HepG2 (cell line): ENCODE measurements at regions not wholly inside any gene's neighbourhood (a gene's known extent, or its start where the extent isn't known, plus 50 kb on each side); places are given as distances from the start of the nearest gene placed in this dataset.
"Not testable (repeated sequence)": the region's sequence is repeated elsewhere in the genome, so short reads cannot be mapped to it uniquely, and the experiment has no call there.

ENCODE experiments used
- ATAC-seq: fragments of 200-7000 bp; cut with Tn5 transposase; 3 replicates; pipeline ENCODE4 v1.9.1; 2020; ENCODE audit warnings: mild to moderate bottlenecking, moderate library complexity
- BruUV-seq: library from RNA; stranded (reverse); fragments of 400-500 nt; replicated peaks from 2 replicates; lab custom pipeline; 2021; lab: Mats Ljungman, UMichigan
- CTCF ChIA-PET: fragments of 300-600 bp; formaldehyde crosslinking; extraction: SDS; loops from one replicate; lab custom pipeline; 2021; ENCODE audit warnings: low total read pairs, inconsistent platforms, low intra/inter-chr PET ratio; lab: Yijun Ruan, JAX
- POLR2A ChIA-PET: fragments of 350-600 bp; sonication (Branson Sonifier 250); formaldehyde crosslinking; loops from one replicate; lab custom pipeline; 2020; ENCODE audit warnings: antibody characterized with exemption, inconsistent platforms; lab: Yijun Ruan, JAX
- DNase-seq: peaks from one replicate; pipeline ENCODE4 v3.0.0-alpha.2; 2015; ENCODE audit warnings: low spot score
- FAIRE-seq: peaks from 3 replicates; lab custom pipeline; 2011; peaks lifted over from hg19 to GRCh38; lab: Jason Lieb, UNC
- H2AFZ ChIP-seq: one replicate; pipeline ENCODE4 v1.6.1; 2011; ENCODE audit warnings: low read length, inconsistent platforms
- H3K27ac ChIP-seq: fragments of 300-600 bp; 3 replicates; pipeline ENCODE4 v1.8.0; 2011; ENCODE audit warnings: mixed run types, mild to moderate bottlenecking, mixed read lengths, low read length, inconsistent platforms; ENCODE audit not compliant: insufficient read depth; ENCODE audit errors: extremely low read length
- H3K27me3 ChIP-seq, 2 experiments: fragments of 200-600 bp in 1 of 2; 2 replicates in 1 of 2; 3 replicates in 1 of 2; pipeline versions ENCODE4 v1.6.0 to v1.8.0; 2011; ENCODE audit warnings: low read length in 2 of 2, mild to moderate bottlenecking in 2 of 2, moderate library complexity in 2 of 2, inconsistent platforms in 1 of 2; ENCODE audit not compliant: insufficient read depth in 2 of 2, control insufficient read depth in 1 of 2
- H3K36me3 ChIP-seq, 2 experiments: fragments of 200-600 bp in 1 of 2; replicated peaks in 1 of 2; 2 replicates in 1 of 2; 3 replicates in 1 of 2; pipeline versions ENCODE4 v1.5.1 to v1.8.0; 2011; ENCODE audit warnings: low read length in 2 of 2, inconsistent platforms in 1 of 2; ENCODE audit not compliant: insufficient read depth in 2 of 2, control insufficient read depth in 1 of 2
- H3K4me1 ChIP-seq: 2 replicates; pipeline ENCODE4 v1.5.1; 2012; ENCODE audit warnings: low read length, inconsistent platforms; ENCODE audit not compliant: insufficient read depth
- H3K4me2 ChIP-seq: 2 replicates; pipeline ENCODE4 v1.6.0; 2011; ENCODE audit warnings: low read depth, low read length, inconsistent platforms
- H3K4me3 ChIP-seq, 3 experiments: fragments of 200-600 bp in 1 of 3; sonication (generic), shearing (Covaris generic) in 1 of 3; replicated peaks in 1 of 3; 2 replicates each; pipeline ENCODE4 v1.5.1; 2011 to 2016; ENCODE audit warnings: low read length in 3 of 3, inconsistent platforms in 2 of 3, low read depth in 2 of 3, mild to moderate bottlenecking in 2 of 3, control low read depth in 1 of 3, mixed read lengths in 1 of 3; ENCODE audit not compliant: insufficient read depth in 1 of 3
- H3K79me2 ChIP-seq: one replicate; pipeline ENCODE4 v1.6.1; 2011; ENCODE audit warnings: low read length, inconsistent platforms; ENCODE audit not compliant: insufficient read depth
- H3K9ac ChIP-seq: 2 replicates; pipeline ENCODE4 v1.6.0; 2011; ENCODE audit warnings: mild to moderate bottlenecking, low read depth, low read length, inconsistent platforms; ENCODE audit not compliant: insufficient read depth
- H3K9me3 ChIP-seq: 2 replicates; pipeline ENCODE4 v1.5.1; 2012; ENCODE audit warnings: mild to moderate bottlenecking, low read length
- H4K20me1 ChIP-seq: 2 replicates; pipeline ENCODE4 v1.6.0; 2011; ENCODE audit warnings: inconsistent platforms, mild to moderate bottlenecking, low read length, moderate library complexity; ENCODE audit not compliant: insufficient read depth
- ATF7 ChIP-seq, 2 experiments: fragments of 450-650 bp in 1 of 2; sonication (generic) in 1 of 2; formaldehyde crosslinking in 1 of 2; IDR thresholded peaks; 2 replicates each; pipeline versions ENCODE4 v1.4.0 to v1.6.1; 2016 to 2020; ENCODE audit warnings: antibody characterized with exemption in 1 of 2, mild to moderate bottlenecking in 1 of 2, missing genetic modification reagents in 1 of 2
- ATF7-NPFF ChIP-seq: sonication (generic); formaldehyde crosslinking; IDR thresholded peaks from 2 replicates; pipeline ENCODE4 v1.8.1; 2023; ENCODE audit warnings: mild to moderate bottlenecking, low read depth, missing genetic modification reagents, moderate library complexity
- CBFB ChIP-seq: sonication (generic); formaldehyde crosslinking; IDR thresholded peaks from 2 replicates; pipeline ENCODE4 v1.4.0; 2020; ENCODE audit warnings: missing genetic modification reagents
- CHD2 ChIP-seq: IDR thresholded peaks from 2 replicates; pipeline ENCODE4 v1.6.1; 2011; ENCODE audit warnings: low read depth, low read length, improper control_type of control experiment
- FLYWCH1 ChIP-seq: sonication (generic); formaldehyde crosslinking; IDR thresholded peaks from 2 replicates; pipeline ENCODE4 v1.8.1; 2023; ENCODE audit warnings: mild to moderate bottlenecking, missing genetic modification reagents
- FOSL2 ChIP-seq: sonication (generic); formaldehyde crosslinking; IDR thresholded peaks from 2 replicates; pipeline ENCODE4 v1.4.0; 2020; ENCODE audit warnings: missing genetic modification reagents
- GTF2F1 ChIP-seq: fragments of 150-350 bp; IDR thresholded peaks from 2 replicates; pipeline ENCODE4 v1.6.1; 2014; ENCODE audit warnings: low read length
- HNRNPUL1 ChIP-seq: fragments of 200-400 bp; formaldehyde crosslinking; IDR thresholded peaks from 2 replicates; pipeline ENCODE4 v1.6.1; 2017; ENCODE audit warnings: low read depth, mild to moderate bottlenecking, low read length, moderate library complexity
- MED1 ChIP-seq: sonication (generic); formaldehyde crosslinking; IDR thresholded peaks from 2 replicates; pipeline ENCODE4 v1.4.0; 2020; ENCODE audit warnings: missing genetic modification reagents
- NFKB2 ChIP-seq: sonication (generic); formaldehyde crosslinking; IDR thresholded peaks from 2 replicates; pipeline ENCODE4 v1.4.0; 2020; ENCODE audit warnings: missing genetic modification reagents, borderline replicate concordance
- TCF12 ChIP-seq, 2 experiments: fragments of 450-650 bp in 1 of 2; sonication (generic) in 1 of 2; formaldehyde crosslinking in 1 of 2; IDR thresholded peaks; 2 replicates each; pipeline versions ENCODE4 v1.6.1 to v1.8.0; 2017 to 2022; ENCODE audit warnings: antibody characterized with exemption in 1 of 2, mild to moderate bottlenecking in 1 of 2, missing genetic modification reagents in 1 of 2, moderate library complexity in 1 of 2
- UBTF ChIP-seq: sonication (generic); formaldehyde crosslinking; IDR thresholded peaks from 2 replicates; pipeline ENCODE4 v1.4.0; 2020; ENCODE audit warnings: mild to moderate bottlenecking, missing genetic modification reagents
- YY1 ChIP-seq: IDR thresholded peaks from 2 replicates; pipeline ENCODE4 v1.6.1; 2011; ENCODE audit warnings: low read length, low read depth, moderate library complexity, mild to moderate bottlenecking; ENCODE audit not compliant: insufficient read depth, insufficient replicate concordance
- ZEB1 ChIP-seq: IDR thresholded peaks from 2 replicates; pipeline ENCODE4 v1.6.1; 2012; ENCODE audit warnings: mild to moderate bottlenecking, low read depth, inconsistent platforms; ENCODE audit not compliant: insufficient replicate concordance
- ZFP62 ChIP-seq: sonication (generic); formaldehyde crosslinking; IDR thresholded peaks from 2 replicates; pipeline ENCODE4 v1.4.0; 2020; ENCODE audit warnings: missing genetic modification reagents
- ZFP91 ChIP-seq: sonication (generic); formaldehyde crosslinking; IDR thresholded peaks from 2 replicates; pipeline ENCODE4 v1.9.0; 2022; ENCODE audit warnings: missing genetic modification reagents, mild to moderate bottlenecking, borderline replicate concordance
- ZMYM4 ChIP-seq: sonication (generic); formaldehyde crosslinking; IDR thresholded peaks from 2 replicates; pipeline ENCODE4 v1.8.1; 2023; ENCODE audit warnings: mild to moderate bottlenecking, missing genetic modification reagents
- ZNF788 ChIP-seq: sonication (generic); formaldehyde crosslinking; IDR thresholded peaks from 2 replicates; pipeline ENCODE4 v1.5.0; 2020; ENCODE audit warnings: mild to moderate bottlenecking, missing genetic modification reagents, borderline replicate concordance
- ZNF792 ChIP-seq: IDR thresholded peaks from 2 replicates; pipeline ENCODE4 v1.6.1; 2016
- WGBS: methylation state at CpG from one replicate; pipeline ENCODE4 v1.1.6; 2017; ENCODE audit warnings: low lambda C conversion rate; 5-methylcytosine and 5-hydroxymethylcytosine counted together
- in situ Hi-C: cut with HindIII; loops from 2 replicates; pipeline ENCODE4 v1.10.0; 2017; ENCODE audit warnings: low pct_unique_long_range_greater_than_20kb; ENCODE audit not compliant: extremely low pct_ligation_motif_present
- intact Hi-C: fragments of 100-400 bp; cut with micrococcal nuclease; formaldehyde crosslinking; loops from one replicate; pipeline ENCODE4 v1.10.0; 2022; ENCODE audit not compliant: unreplicated experiment

- POLR2A ChIA-PET = no interaction called here
Measured at GRCh38 chr2:53508667-53509066, 258.9 kb upstream of the CHAC2 start.

GRCh38 chr2:53507070-53507469 lies 260.5 kb upstream of the CHAC2 start:
- H3K36me3 ChIP-seq, ATAC-seq, CTCF ChIA-PET, H4K20me1 ChIP-seq, H3K9me3 ChIP-seq, intact Hi-C loops, H3K27me3 ChIP-seq, H2AFZ ChIP-seq, POLR2A ChIA-PET, H3K4me1 ChIP-seq, H3K4me2 ChIP-seq, BruUV-seq, in situ Hi-C loops, H3K9ac ChIP-seq, H3K27ac ChIP-seq, FAIRE-seq, H3K4me3 ChIP-seq, DNase-seq, H3K79me2 ChIP-seq: not testable (repeated sequence)
- 2% methylated on average over 3 of the region's 3 CpGs for WGBS

More at GRCh38 chr2:53508667-53509066, 258.9 kb upstream of the CHAC2 start:
- H3K27me3 ChIP-seq = no peaks in the 10 kb centered on the region; a peak in 2 of 5 replicates
- intact Hi-C loops = no loop called here
- H3K4me2 ChIP-seq = no peak overlapping the region
- TF ChIP-seq ZFP62 (CRISPR knock-in tag) = no peak
- no peak for TF ChIP-seq GTF2F1
- TF ChIP-seq YY1 = no peak
- TF ChIP-seq ATF7 (IDR thresholded peaks at IDR 0.05) = no peak
- no peak for TF ChIP-seq ATF7 (CRISPR knock-in tag; IDR thresholded peaks at IDR 0.05)
- TF ChIP-seq HNRNPUL1 = no peak
- TF ChIP-seq CBFB (CRISPR knock-in tag) = no peak
- TF ChIP-seq FOSL2 (CRISPR knock-in tag) = no peak
- no peak for TF ChIP-seq MED1 (CRISPR knock-in tag)
- TF ChIP-seq ZFP91 (CRISPR knock-in tag) = no peak
- no peak for TF ChIP-seq ATF7-NPFF (CRISPR knock-in tag)
- TF ChIP-seq ZNF792 (CRISPR knock-in tag) = no peak
- TF ChIP-seq FLYWCH1 (CRISPR knock-in tag) = no peak
- no peak for TF ChIP-seq ZEB1
- no peak for TF ChIP-seq CHD2
- no peak for TF ChIP-seq UBTF (CRISPR knock-in tag)
- no peak for TF ChIP-seq ZNF788
- TF ChIP-seq ZMYM4 = no peak
- no peak for TF ChIP-seq NFKB2 (CRISPR knock-in tag)
- no peak for TF ChIP-seq TCF12 (IDR thresholded peaks at IDR 0.05)
- TF ChIP-seq TCF12 (CRISPR knock-in tag; IDR thresholded peaks at IDR 0.05) = no peak
- H3K9ac ChIP-seq = no peak overlapping the region
- no peak for DNase-seq
- peak; percentile 56 for FAIRE-seq
- no peaks in the 10 kb centered on the region for H3K79me2 ChIP-seq
- H3K9me3 ChIP-seq = no peaks in the 10 kb centered on the region
- H2AFZ ChIP-seq = no peak overlapping the region
- H3K4me3 ChIP-seq = no peak overlapping the region
- CTCF ChIA-PET = no interaction called here
- H3K27ac ChIP-seq = no peak overlapping the region
- H3K4me1 ChIP-seq = no peaks in the 10 kb centered on the region
- no TSS peak for BruUV-seq
- in situ Hi-C loops = no loop called here
- ATAC-seq = peak; percentile 70
- WGBS = 5% methylated on average over 3 of the region's 3 CpGs
- H4K20me1 ChIP-seq = no peaks in the 10 kb centered on the region
- H3K36me3 ChIP-seq = no peaks in the 10 kb centered on the region
